ENCODE measurements at regions not wholly inside any gene's neighbourhood (a gene's known extent, or its start where the extent isn't known, plus 50 kb on each side); places are given as distances from the start of the nearest gene placed in this dataset.

GRCh38 chr5:145683431-145683830 lies 151.7 kb downstream of the PRELID2 start (continued):
- no peak for TF ChIP-seq ZNF462 (CRISPR knock-in tag; IDR thresholded peaks at IDR 0.05)
- TF ChIP-seq JUNB (IDR thresholded peaks at IDR 0.05; ENCODE audit: unreplicated experiment) = no peak
- TF ChIP-seq NANOG (IDR thresholded peaks at IDR 0.05; ENCODE audit: borderline replicate concordance) = no peak

GRCh38 chr5:145682197-145682899 lies 152.8 kb downstream of the PRELID2 start:
- no peaks in the 10 kb centered on the region for H3F3A ChIP-seq (replicated peaks; ENCODE audit: low read depth)
- Mint-ChIP-seq H3K4me3 (no peak overlapping the region), H3K27ac (no peak overlapping the region), H3K9me3 (no peaks in the 10 kb centered on the region; the same call in 2 of the 3 replicates), H3K4me1 (peaks cover 6% of the 10 kb centered on the region; the same call in 2 of the 3 replicates), H3K27me3 (ENCODE audit: insufficient read depth, low read depth, poor library complexity) (no peaks in the 10 kb centered on the region), H3K36me3 (ENCODE audit: low read depth) (no peaks in the 10 kb centered on the region)
- no peak overlapping the region for H3K27ac ChIP-seq (ENCODE audit: low read depth)
- H3K36me3 ChIP-seq (ENCODE audit: insufficient read depth) = no peaks in the 10 kb centered on the region
- no peaks in the 10 kb centered on the region for H3K79me2 ChIP-seq (replicated peaks; ENCODE audit: insufficient read depth)
- H3K4me1 ChIP-seq (ENCODE audit: insufficient read depth) = no peaks in the 10 kb centered on the region
- H3K9me2 ChIP-seq (ENCODE audit: insufficient read depth) = 0 out of 2 replicates have a peak, but pooled peaks cover 3% of the 10 kb centered on the region
- no peaks in the 10 kb centered on the region for H4K20me1 ChIP-seq (replicated peaks; ENCODE audit: insufficient read depth)
- no peak for DNase-seq (ENCODE audit: low spot score)
- no peak for ATAC-seq
- no peak overlapping the region for H2AFZ ChIP-seq
- H3K4me2 ChIP-seq = no peak overlapping the region
- no peaks in the 10 kb centered on the region for H3K27me3 ChIP-seq (ENCODE audit: insufficient read depth)
- no peak overlapping the region for H3K4me3 ChIP-seq
- TF ChIP-seq REST (IDR thresholded peaks at IDR 0.05; ENCODE audit: unreplicated experiment) (no peak), EZH2 (IDR thresholded peaks at IDR 0.05; ENCODE audit: low read depth, unreplicated experiment) (no peak), CREB1 (CRISPR knock-in tag; IDR thresholded peaks at IDR 0.05; ENCODE audit: low read depth) (no peak), EZH2phosphoT487 (IDR thresholded peaks at IDR 0.05; ENCODE audit: unreplicated experiment) (no peak), STAT1 (IDR thresholded peaks at IDR 0.05; ENCODE audit: unreplicated experiment) (no peak), POLR2AphosphoS5 (IDR thresholded peaks at IDR 0.05; ENCODE audit: low read depth) (no peak), CTCF (conservative IDR thresholded peaks at IDR 0.05; ENCODE audit: low read depth in 2 of 2) (no peak)

Data from GM23338 (cell line).